HG02759 (cell line): ENCODE measurements at regions not wholly inside any gene's neighbourhood (a gene's known extent, or its start where the extent isn't known, plus 50 kb on each side); places are given as distances from the start of the nearest gene placed in this dataset.

ENCODE experiments used
- ATAC-seq: cut with Tn5 transposase; IDR thresholded peaks from one replicate; pipeline ENCODE4 v1.9.1; 2021; ENCODE audit warnings: mild to moderate bottlenecking, moderate library complexity; ENCODE audit not compliant: unreplicated experiment

- ATAC-seq, result peak; percentile 74
Observed at GRCh38 chr14:66099931-66100330, 386.2 kb upstream of the CCDC196 start.

GRCh38 chr14:66101662-66102061 lies 384.5 kb upstream of the CCDC196 start:
- ATAC-seq, result no peak

- ATAC-seq, result no peak
Observed at GRCh38 chr14:66104486-66104885, 381.7 kb upstream of the CCDC196 start.

GRCh38 chr14:66105815-66106214 lies 380.4 kb upstream of the CCDC196 start:
- ATAC-seq, result no peak

- ATAC-seq, result no peak
Observed at GRCh38 chr14:66109426-66109825, 376.7 kb upstream of the CCDC196 start.

GRCh38 chr14:66111891-66112290 lies 374.3 kb upstream of the CCDC196 start:
- no peak for ATAC-seq

- ATAC-seq, result no peak
Observed at GRCh38 chr14:66114071-66114470, 372.1 kb upstream of the CCDC196 start.

GRCh38 chr14:66115740-66116502 lies 370.2 kb upstream of the CCDC196 start:
- ATAC-seq, result no peak

- ATAC-seq, result no peak
Observed at GRCh38 chr14:66116732-66117131, 369.4 kb upstream of the CCDC196 start.

- no peak for ATAC-seq
Observed at GRCh38 chr14:66117600-66117999, 368.6 kb upstream of the CCDC196 start.

GRCh38 chr14:66119606-66120231 lies 366.5 kb upstream of the CCDC196 start:
- no peak for ATAC-seq

- no peak for ATAC-seq
Observed at GRCh38 chr14:66120402-66120801, 365.8 kb upstream of the CCDC196 start.

- no peak for ATAC-seq
Observed at GRCh38 chr14:66121859-66122258, 364.3 kb upstream of the CCDC196 start.

- ATAC-seq, result no peak
Observed at GRCh38 chr14:66129224-66129623, 356.9 kb upstream of the CCDC196 start.

GRCh38 chr14:66131111-66131510 lies 355.1 kb upstream of the CCDC196 start:
- ATAC-seq, result no peak

GRCh38 chr14:66133666-66134065 lies 352.5 kb upstream of the CCDC196 start:
- ATAC-seq, result no peak

- ATAC-seq, result no peak
Observed at GRCh38 chr14:66135831-66136230, 350.3 kb upstream of the CCDC196 start.

GRCh38 chr14:66137081-66137480 lies 349.1 kb upstream of the CCDC196 start:
- ATAC-seq, result no peak

GRCh38 chr14:66139432-66139831 lies 346.7 kb upstream of the CCDC196 start:
- no peak for ATAC-seq

GRCh38 chr14:66140213-66140918 lies 345.8 kb upstream of the CCDC196 start:
- peak; percentile 74 for ATAC-seq

- no peak for ATAC-seq
Observed at GRCh38 chr14:66140963-66141362, 345.2 kb upstream of the CCDC196 start.

- ATAC-seq, result no peak
Observed at GRCh38 chr14:66141733-66142132, 344.4 kb upstream of the CCDC196 start.
